ENCODE measurements at regions not wholly inside any gene's neighbourhood (a gene's known extent, or its start where the extent isn't known, plus 50 kb on each side); places are given as distances from the start of the nearest gene placed in this dataset.

GRCh38 chr5:173741729-173742431 lies 125.4 kb upstream of the BOD1 start:
- no peak for ATAC-seq

DNA sequence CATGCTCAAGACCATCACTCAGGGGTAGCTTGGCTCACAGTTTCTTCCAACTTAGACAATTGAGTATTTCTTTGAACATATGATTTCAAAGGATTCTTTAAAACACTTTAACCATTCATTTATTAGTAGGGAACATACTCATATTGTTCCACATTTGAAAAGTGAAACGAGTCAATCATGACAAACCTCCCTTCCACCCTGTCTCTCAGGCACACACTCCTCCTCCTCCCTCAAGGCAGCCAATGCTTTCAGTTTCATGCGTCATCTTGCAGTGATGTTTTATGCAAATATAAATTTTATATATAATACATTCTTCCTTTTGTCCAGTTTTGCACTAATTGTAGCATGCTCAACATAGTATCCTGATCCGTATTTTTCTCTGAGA lies 126.0 kb upstream of the BOD1 start:
- Histone ChIP-seq H3K36me3 (no peaks in the 10 kb centered on the region), H3K9me3 (no peaks in the 10 kb centered on the region), H3K27ac (no peak overlapping the region), H3K4me3 (no peak overlapping the region), H3K27me3 (peaks cover 13% of the 10 kb centered on the region), H3K4me1 (no peaks in the 10 kb centered on the region)
- 86 to 88% methylated on average over 3 of the region's 3 CpGs for WGBS, 2 donors (ENCODE audit: low coverage in 1 of 2)
- TF ChIP-seq EP300 (IDR thresholded peaks at IDR 0.05) (no peak), POLR2A (IDR thresholded peaks at IDR 0.05) (no peak), CTCF (IDR thresholded peaks at IDR 0.05) (no peak), POLR2AphosphoS5 (IDR thresholded peaks at IDR 0.05) (no peak)
- ATAC-seq, result no peak

More at GRCh38 chr5:173741729-173742431, 125.4 kb upstream of the BOD1 start:
- H3K9me3 ChIP-seq, result no peaks in the 10 kb centered on the region
- H3K4me1 ChIP-seq, result no peaks in the 10 kb centered on the region
- no peak overlapping the region for H3K4me3 ChIP-seq
- peaks cover 13% of the 10 kb centered on the region for H3K27me3 ChIP-seq
- H3K27ac ChIP-seq, result no peak overlapping the region
- WGBS, 2 donors (ENCODE audit: low coverage in 1 of 2), result 93 to 100% methylated on average over 1 to 3 of the region's 5 CpGs
- no peak for TF ChIP-seq EP300 (IDR thresholded peaks at IDR 0.05)
- no peak for TF ChIP-seq POLR2A (IDR thresholded peaks at IDR 0.05)
- no peak for TF ChIP-seq CTCF (IDR thresholded peaks at IDR 0.05)
- no peaks in the 10 kb centered on the region for H3K36me3 ChIP-seq

DNA sequence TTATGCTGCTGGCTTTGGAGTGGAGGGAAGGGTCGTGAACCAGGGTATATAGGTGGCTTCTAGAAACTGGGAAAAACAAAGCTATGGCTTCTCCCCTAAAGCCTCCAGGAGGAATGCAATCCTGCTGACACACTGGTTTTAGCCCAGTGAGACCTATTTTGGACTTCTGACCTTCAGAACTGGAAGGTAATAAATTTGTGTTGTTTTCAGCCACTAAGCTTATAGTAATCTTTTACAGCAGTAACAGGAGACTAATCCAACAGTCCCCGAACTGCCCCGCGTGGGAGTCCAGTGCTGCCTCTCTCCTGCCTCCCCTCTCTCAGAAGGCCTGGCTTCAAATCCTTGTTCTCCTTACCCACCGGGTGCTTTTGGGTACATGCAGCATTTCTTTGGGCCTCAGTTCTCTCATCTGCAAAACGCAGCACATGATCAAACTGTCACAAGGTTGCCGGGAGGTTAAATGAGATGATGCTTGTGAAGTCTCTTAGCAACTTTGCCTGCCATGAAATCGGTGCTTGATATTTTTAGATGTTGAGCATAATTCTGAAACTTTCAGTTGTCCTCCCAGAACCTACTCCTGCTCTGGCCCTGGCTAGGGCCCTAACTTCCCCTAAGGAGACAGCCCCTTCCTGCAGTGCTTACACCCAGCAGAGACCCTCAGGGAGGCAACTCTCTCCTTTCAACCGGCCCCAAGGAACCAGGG lies 127.3 kb upstream of the BOD1 start:
- Histone ChIP-seq H3K27me3 (peaks cover 2% of the 10 kb centered on the region), H3K9me3 (no peaks in the 10 kb centered on the region), H3K4me3 (no peak overlapping the region), H3K4me1 (no peaks in the 10 kb centered on the region), H3K27ac (no peak overlapping the region), H3K36me3 (no peaks in the 10 kb centered on the region)
- TF ChIP-seq EP300 (IDR thresholded peaks at IDR 0.05) (no peak), CTCF (IDR thresholded peaks at IDR 0.05) (no peak), POLR2AphosphoS5 (IDR thresholded peaks at IDR 0.05) (no peak), POLR2A (IDR thresholded peaks at IDR 0.05) (no peak)
- ATAC-seq, result no peak
- WGBS, 2 donors (ENCODE audit: low coverage in 1 of 2), result 67 to 86% methylated on average over 1 to 8 of the region's 9 CpGs

DNA sequence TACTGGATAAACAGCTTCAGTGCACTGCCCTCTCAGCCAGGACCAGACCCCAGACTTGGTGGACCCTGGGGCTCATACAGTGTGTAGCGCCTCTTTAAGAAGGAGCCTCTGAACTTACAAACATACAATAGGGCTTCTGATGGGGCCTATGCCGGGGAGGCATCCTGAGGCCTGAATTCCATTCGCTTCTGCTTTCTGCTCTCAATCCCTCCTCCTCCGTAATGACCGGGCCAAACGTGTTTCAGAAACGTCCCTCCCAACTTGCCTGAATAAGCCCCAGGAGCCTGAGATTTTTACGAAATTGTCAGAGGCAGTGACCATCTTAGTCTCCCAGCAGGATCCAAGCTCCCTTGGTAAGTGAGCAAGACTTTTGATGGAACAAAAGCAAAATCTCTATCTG lies 128.1 kb upstream of the BOD1 start:
- Histone ChIP-seq H3K27me3 (no peaks in the 10 kb centered on the region), H3K4me1 (no peaks in the 10 kb centered on the region), H3K27ac (no peak overlapping the region), H3K4me3 (no peak overlapping the region), H3K9me3 (no peaks in the 10 kb centered on the region), H3K36me3 (no peaks in the 10 kb centered on the region)
- no peak for ATAC-seq
- no peak for TF ChIP-seq POLR2AphosphoS5 (IDR thresholded peaks at IDR 0.05)
- TF ChIP-seq EP300 (IDR thresholded peaks at IDR 0.05), result no peak
- no peak for TF ChIP-seq CTCF (IDR thresholded peaks at IDR 0.05)
- TF ChIP-seq POLR2A (IDR thresholded peaks at IDR 0.05), result no peak
- WGBS, 2 donors (ENCODE audit: low coverage in 1 of 2), result 50 to 68% methylated on average over 7 of the region's 8 CpGs

GRCh38 chr5:173745123-173745522 lies 128.7 kb upstream of the BOD1 start:
- 72 to 100% methylated on average over 2 to 4 of the region's 4 CpGs for WGBS, 2 donors (ENCODE audit: low coverage in 1 of 2)

More at GRCh38 chr5:173745123-173745522, 128.7 kb upstream of the BOD1 start:
- Histone ChIP-seq H3K4me1 (no peaks in the 10 kb centered on the region), H3K9me3 (no peaks in the 10 kb centered on the region), H3K27me3 (no peaks in the 10 kb centered on the region), H3K27ac (no peak overlapping the region), H3K36me3 (no peaks in the 10 kb centered on the region), H3K4me3 (no peak overlapping the region)
- no peak for ATAC-seq
- TF ChIP-seq CTCF (IDR thresholded peaks at IDR 0.05) (no peak), POLR2AphosphoS5 (IDR thresholded peaks at IDR 0.05) (no peak), EP300 (IDR thresholded peaks at IDR 0.05) (no peak), POLR2A (IDR thresholded peaks at IDR 0.05) (no peak)
